ENCODE measurements at regions not wholly inside any gene's neighbourhood (a gene's known extent, or its start where the extent isn't known, plus 50 kb on each side); places are given as distances from the start of the nearest gene placed in this dataset.
"Not testable (repeated sequence)": the region's sequence is repeated elsewhere in the genome, so short reads cannot be mapped to it uniquely, and the experiment has no call there.

DNA sequence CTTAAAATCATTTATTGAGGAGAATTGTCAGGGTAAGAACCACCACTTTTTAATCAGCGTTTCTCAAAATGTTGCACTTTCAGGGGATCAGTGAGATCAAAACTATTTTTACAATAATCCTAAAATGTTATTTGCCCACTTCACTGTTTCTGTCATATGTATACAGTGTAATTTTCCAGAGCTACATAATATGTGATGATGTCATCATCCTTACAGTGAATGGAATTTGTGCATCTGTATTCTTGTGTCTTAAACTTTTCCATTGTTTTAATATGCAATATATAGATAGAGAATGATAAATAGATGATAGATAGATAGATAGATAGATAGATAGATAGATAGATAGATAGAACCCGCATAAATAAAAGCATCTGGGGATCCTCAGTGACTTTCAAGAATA, 518.0 kb downstream of the ADCYAP1 start:
- ChIA-PET POLR2A (ENCODE audit: low non-redundant PET) (no interaction called here), CTCF (no interaction called here)
- no peak for DNase-seq (ENCODE audit: low spot score)
- no peak overlapping the region for H3K27ac ChIP-seq
- TF ChIP-seq, protein P1, sequence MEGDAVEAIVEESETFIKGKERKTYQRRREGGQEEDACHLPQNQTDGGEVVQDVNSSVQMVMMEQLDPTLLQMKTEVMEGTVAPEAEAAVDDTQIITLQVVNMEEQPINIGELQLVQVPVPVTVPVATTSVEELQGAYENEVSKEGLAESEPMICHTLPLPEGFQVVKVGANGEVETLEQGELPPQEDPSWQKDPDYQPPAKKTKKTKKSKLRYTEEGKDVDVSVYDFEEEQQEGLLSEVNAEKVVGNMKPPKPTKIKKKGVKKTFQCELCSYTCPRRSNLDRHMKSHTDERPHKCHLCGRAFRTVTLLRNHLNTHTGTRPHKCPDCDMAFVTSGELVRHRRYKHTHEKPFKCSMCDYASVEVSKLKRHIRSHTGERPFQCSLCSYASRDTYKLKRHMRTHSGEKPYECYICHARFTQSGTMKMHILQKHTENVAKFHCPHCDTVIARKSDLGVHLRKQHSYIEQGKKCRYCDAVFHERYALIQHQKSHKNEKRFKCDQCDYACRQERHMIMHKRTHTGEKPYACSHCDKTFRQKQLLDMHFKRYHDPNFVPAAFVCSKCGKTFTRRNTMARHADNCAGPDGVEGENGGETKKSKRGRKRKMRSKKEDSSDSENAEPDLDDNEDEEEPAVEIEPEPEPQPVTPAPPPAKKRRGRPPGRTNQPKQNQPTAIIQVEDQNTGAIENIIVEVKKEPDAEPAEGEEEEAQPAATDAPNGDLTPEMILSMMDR (conservative IDR thresholded peaks at IDR 0.05; ENCODE audit: low read depth): no peak

DNA sequence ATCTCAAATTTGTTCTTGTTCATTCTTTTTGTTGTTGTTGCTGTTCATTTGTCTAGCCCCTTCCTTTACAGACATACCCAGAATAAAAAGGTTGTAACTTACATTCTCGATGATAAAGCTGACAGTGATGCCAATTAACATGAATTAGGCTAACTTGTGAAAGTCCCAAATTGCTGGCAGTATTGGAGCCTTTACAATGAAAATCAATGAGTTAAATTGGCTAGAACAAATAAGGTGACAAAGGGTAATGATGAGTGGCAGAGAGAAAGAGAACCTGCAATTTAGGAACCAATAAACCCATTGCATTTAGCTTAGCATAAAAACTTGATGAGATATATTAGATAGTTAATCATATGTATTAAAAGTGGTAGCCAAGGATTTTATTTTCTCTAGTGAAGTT, 521.0 kb downstream of the ADCYAP1 start:
- H3K27ac ChIP-seq: no peak overlapping the region
- CTCF ChIA-PET: no interaction called here

DNA sequence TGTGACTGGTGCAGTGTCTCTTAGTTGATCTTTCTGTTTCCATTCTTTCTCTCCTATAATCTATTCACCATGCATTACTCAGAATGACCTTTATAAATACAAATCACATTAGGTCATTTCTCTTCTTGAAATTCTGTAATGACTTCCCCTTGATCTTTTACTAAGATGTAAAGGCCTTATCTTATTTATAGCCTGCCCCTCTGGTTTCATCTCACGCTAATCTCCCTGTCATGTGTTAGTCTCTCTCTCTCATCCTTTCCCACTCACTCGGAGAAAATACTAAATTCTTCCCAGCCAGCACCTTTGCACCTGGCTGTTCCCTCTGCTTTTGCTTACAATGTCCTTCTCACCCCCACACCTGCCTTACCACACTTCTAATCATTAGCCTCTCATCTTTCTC, 530.8 kb downstream of the ADCYAP1 start:
- TF ChIP-seq, protein P1 (conservative IDR thresholded peaks at IDR 0.05; ENCODE audit: low read depth): no peak
- POLR2A ChIA-PET (ENCODE audit: low non-redundant PET): no interaction called here
- no peak overlapping the region for H3K27ac ChIP-seq
- no peak for DNase-seq (ENCODE audit: low spot score)
- CTCF ChIA-PET: no interaction called here

More for the DNA sequence above, 521.0 kb downstream of the ADCYAP1 start:
- TF ChIP-seq, protein P1 (conservative IDR thresholded peaks at IDR 0.05; ENCODE audit: low read depth): no peak
- POLR2A ChIA-PET (ENCODE audit: low non-redundant PET): no interaction called here
- no peak for DNase-seq (ENCODE audit: low spot score)

DNA sequence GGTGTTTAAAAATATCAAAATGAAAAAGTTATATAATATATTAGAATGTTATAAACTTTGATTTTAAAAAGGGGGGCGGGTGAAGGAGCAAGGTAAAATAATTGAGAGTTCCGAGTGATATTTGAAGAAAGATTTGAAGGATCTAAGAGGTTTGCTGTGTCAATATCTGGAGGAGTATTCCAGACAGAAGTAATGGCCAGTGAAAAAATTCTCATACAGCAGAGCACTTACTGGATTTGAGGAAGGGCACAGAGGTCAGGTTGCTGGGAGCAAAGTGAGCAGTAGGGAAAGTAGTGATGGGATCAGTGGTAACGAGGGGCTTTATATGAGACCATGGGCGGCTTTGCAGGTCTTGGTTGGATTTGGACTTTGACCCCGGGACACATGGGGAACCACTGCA, 531.5 kb downstream of the ADCYAP1 start:
- TF ChIP-seq, protein P1 (conservative IDR thresholded peaks at IDR 0.05; ENCODE audit: low read depth): no peak
- H3K27ac ChIP-seq: no peak overlapping the region
- CTCF ChIA-PET: no interaction called here
- no peak for DNase-seq (ENCODE audit: low spot score)
- POLR2A ChIA-PET (ENCODE audit: low non-redundant PET): no interaction called here

DNA sequence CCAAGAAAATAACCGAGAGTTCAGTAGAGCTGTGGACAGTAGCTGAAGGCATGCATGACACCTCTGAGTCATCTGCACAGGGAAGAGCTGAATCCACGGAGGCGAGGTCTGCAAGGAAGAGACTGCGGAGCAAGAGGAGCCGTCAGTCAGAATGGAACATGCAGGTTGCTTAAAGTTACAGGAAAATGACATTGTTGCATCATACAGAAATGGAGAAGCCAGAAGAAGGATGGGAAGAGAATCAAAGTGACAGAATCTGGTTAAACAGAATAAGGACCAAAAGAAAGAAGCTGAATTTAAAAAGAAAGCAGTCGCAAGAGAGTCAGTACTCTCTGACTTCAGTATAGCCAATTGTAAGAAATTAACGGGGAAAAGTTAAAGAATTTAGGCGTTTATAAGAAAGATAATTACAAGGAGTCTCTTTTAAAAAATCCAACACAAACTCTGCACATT, 533.8 kb downstream of the ADCYAP1 start:
- TF ChIP-seq, protein P1 (conservative IDR thresholded peaks at IDR 0.05; ENCODE audit: low read depth): no peak
- ChIA-PET POLR2A (ENCODE audit: low non-redundant PET) (no interaction called here), CTCF (no interaction called here)
- no peak overlapping the region for H3K27ac ChIP-seq
- no peak for DNase-seq (ENCODE audit: low spot score)

DNA sequence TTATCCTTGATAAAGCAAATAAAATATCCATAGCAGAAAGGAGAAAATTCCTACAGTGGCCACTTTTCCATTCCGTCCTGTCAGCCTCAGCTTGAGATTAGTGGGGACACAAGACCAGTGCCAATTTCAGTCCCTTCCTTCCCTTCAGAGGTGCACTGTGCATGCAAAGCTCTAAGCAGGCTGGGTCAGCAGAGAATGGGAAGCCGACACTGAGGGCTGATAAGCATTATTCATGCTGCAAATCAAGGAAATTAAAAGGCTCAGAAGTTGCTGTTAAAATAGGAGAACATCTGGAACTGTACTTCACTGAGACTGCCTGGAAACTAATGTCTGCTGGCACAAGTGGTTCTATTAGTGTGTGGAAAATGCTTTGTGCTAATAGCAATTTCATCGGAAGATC, 534.3 kb downstream of the ADCYAP1 start:
- TF ChIP-seq, protein P1 (conservative IDR thresholded peaks at IDR 0.05; ENCODE audit: low read depth): no peak
- H3K27ac ChIP-seq: no peak overlapping the region
- no peak for DNase-seq (ENCODE audit: low spot score)
- CTCF ChIA-PET: no interaction called here
- POLR2A ChIA-PET (ENCODE audit: low non-redundant PET): no interaction called here

DNA sequence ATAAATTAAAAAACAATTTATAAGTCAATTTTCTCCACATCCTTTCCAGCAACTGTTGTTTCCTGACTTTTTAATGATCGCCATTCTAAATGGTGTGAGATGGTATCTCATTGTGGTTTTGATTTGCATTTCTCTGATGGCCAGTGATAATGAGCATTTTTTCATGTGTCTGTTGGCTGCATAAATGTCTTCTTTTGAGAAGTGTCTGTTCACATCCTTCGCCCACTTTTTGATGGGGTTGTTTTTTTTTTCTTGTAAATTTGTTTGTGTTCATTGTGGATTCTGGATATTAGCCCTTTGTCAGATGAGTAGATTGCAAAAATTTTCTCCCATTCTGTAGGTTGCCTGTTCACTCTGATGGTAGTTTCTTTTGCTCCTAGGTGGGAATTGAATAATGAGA, 539.4 kb downstream of the ADCYAP1 start:
- H3K27ac ChIP-seq; CTCF ChIA-PET; DNase-seq (ENCODE audit: low spot score); POLR2A ChIA-PET (ENCODE audit: low non-redundant PET): not testable (repeated sequence)
